ENCODE measurements at regions not wholly inside any gene's neighbourhood (a gene's known extent, or its start where the extent isn't known, plus 50 kb on each side); places are given as distances from the start of the nearest gene placed in this dataset.

- H4K20me1 ChIP-seq (ENCODE audit: insufficient read depth, low read length): no peaks in the 10 kb centered on the region
- TF ChIP-seq CTCF (IDR thresholded peaks at IDR 0.05; ENCODE audit: low read depth, low read length): no peak
- no peak for TF ChIP-seq EZH2phosphoT487 (IDR thresholded peaks at IDR 0.05; ENCODE audit: low read depth)
- H3K4me1 ChIP-seq (ENCODE audit: low read length): no peaks in the 10 kb centered on the region
- no peak overlapping the region for H3K27ac ChIP-seq (ENCODE audit: low read length)
- H3K9me3 ChIP-seq (ENCODE audit: insufficient read depth, low read length): no peaks in the 10 kb centered on the region
- no peak overlapping the region for H3K9ac ChIP-seq (ENCODE audit: low read length)
- no peak overlapping the region for H3K4me2 ChIP-seq (ENCODE audit: low read length)
- no peak overlapping the region for H3K4me3 ChIP-seq (ENCODE audit: low read length)
- H3K36me3 ChIP-seq (replicated peaks; ENCODE audit: low read depth, low read length): no peaks in the 10 kb centered on the region
- H2AFZ ChIP-seq (ENCODE audit: low read depth, low read length): no peak overlapping the region
- 0 out of 2 replicates have a peak, but pooled peaks cover 23% of the 10 kb centered on the region for H3K27me3 ChIP-seq (ENCODE audit: low read depth, low read length)
- no peaks in the 10 kb centered on the region for H3K79me2 ChIP-seq (ENCODE audit: low read length)
Measured at GRCh38 chr19:29422486-29423085, 103.2 kb upstream of the VSTM2B start.

- Histone ChIP-seq H3K4me2 (ENCODE audit: low read length) (no peak overlapping the region), H3K36me3 (replicated peaks; ENCODE audit: low read depth, low read length) (no peaks in the 10 kb centered on the region), H3K4me3 (ENCODE audit: low read length) (no peak overlapping the region), H3K27me3 (ENCODE audit: low read depth, low read length) (0 out of 2 replicates have a peak, but pooled peaks cover 23% of the 10 kb centered on the region), H3K4me1 (ENCODE audit: low read length) (no peaks in the 10 kb centered on the region), H3K9me3 (ENCODE audit: insufficient read depth, low read length) (no peaks in the 10 kb centered on the region), H4K20me1 (ENCODE audit: insufficient read depth, low read length) (no peaks in the 10 kb centered on the region), H3K27ac (ENCODE audit: low read length) (no peak overlapping the region), H2AFZ (ENCODE audit: low read depth, low read length) (no peak overlapping the region), H3K79me2 (ENCODE audit: low read length) (no peaks in the 10 kb centered on the region), H3K9ac (ENCODE audit: low read length) (no peak overlapping the region)
- TF ChIP-seq CTCF (IDR thresholded peaks at IDR 0.05; ENCODE audit: low read depth, low read length): no peak
- no peak for TF ChIP-seq EZH2phosphoT487 (IDR thresholded peaks at IDR 0.05; ENCODE audit: low read depth)
Measured at GRCh38 chr19:29428071-29428470, 97.7 kb upstream of the VSTM2B start.

DNA sequence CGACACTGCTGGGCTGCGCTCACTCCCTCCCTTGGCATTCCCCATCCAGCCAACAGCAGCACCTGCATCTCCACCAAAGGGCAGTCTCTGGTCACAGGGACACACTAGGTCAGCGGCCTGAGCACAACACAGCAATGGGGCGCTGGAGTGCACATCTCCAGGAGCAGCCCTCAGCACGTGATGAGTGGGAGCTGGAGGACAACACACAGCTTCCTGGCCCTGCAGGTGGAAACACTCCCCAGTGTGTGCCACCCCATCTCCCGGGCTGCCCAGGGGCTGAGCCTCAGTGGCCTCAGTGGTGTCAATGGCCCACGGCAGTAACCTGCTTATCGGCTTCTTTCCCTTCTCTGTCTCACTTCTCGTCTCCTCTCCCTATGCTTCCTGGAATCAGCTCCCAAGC, 96.8 kb upstream of the VSTM2B start:
- Histone ChIP-seq H3K27ac (ENCODE audit: low read length) (no peak overlapping the region), H3K9ac (ENCODE audit: low read length) (no peak overlapping the region), H3K4me2 (ENCODE audit: low read length) (no peak overlapping the region), H3K4me1 (ENCODE audit: low read length) (no peaks in the 10 kb centered on the region), H4K20me1 (ENCODE audit: insufficient read depth, low read length) (no peaks in the 10 kb centered on the region), H3K27me3 (ENCODE audit: low read depth, low read length) (0 out of 2 replicates have a peak, but pooled peaks cover 23% of the 10 kb centered on the region), H3K36me3 (replicated peaks; ENCODE audit: low read depth, low read length) (no peaks in the 10 kb centered on the region), H3K4me3 (ENCODE audit: low read length) (no peak overlapping the region), H2AFZ (ENCODE audit: low read depth, low read length) (no peak overlapping the region), H3K9me3 (ENCODE audit: insufficient read depth, low read length) (no peaks in the 10 kb centered on the region), H3K79me2 (ENCODE audit: low read length) (no peaks in the 10 kb centered on the region)
- TF ChIP-seq CTCF (IDR thresholded peaks at IDR 0.05; ENCODE audit: low read depth, low read length): no peak
- no peak for TF ChIP-seq EZH2phosphoT487 (IDR thresholded peaks at IDR 0.05; ENCODE audit: low read depth)

- no peaks in the 10 kb centered on the region for H3K79me2 ChIP-seq (ENCODE audit: low read length)
- TF ChIP-seq CTCF (IDR thresholded peaks at IDR 0.05; ENCODE audit: low read depth, low read length) (no peak), EZH2phosphoT487 (IDR thresholded peaks at IDR 0.05; ENCODE audit: low read depth) (no peak)
- H3K27me3 ChIP-seq (ENCODE audit: low read depth, low read length): 0 out of 2 replicates have a peak, but pooled peaks cover 18% of the 10 kb centered on the region
- H2AFZ ChIP-seq (ENCODE audit: low read depth, low read length): no peak overlapping the region
- H3K9ac ChIP-seq (ENCODE audit: low read length): no peak overlapping the region
- no peaks in the 10 kb centered on the region for H4K20me1 ChIP-seq (ENCODE audit: insufficient read depth, low read length)
- no peaks in the 10 kb centered on the region for H3K4me1 ChIP-seq (ENCODE audit: low read length)
- no peak overlapping the region for H3K4me3 ChIP-seq (ENCODE audit: low read length)
- H3K36me3 ChIP-seq (replicated peaks; ENCODE audit: low read depth, low read length): no peaks in the 10 kb centered on the region
- no peak overlapping the region for H3K27ac ChIP-seq (ENCODE audit: low read length)
- no peaks in the 10 kb centered on the region for H3K9me3 ChIP-seq (ENCODE audit: insufficient read depth, low read length)
- H3K4me2 ChIP-seq (ENCODE audit: low read length): no peak overlapping the region
Measured at GRCh38 chr19:29429581-29429980, 96.2 kb upstream of the VSTM2B start.
